GM21717 (cell line): ENCODE measurements at regions not wholly inside any gene's neighbourhood (a gene's known extent, or its start where the extent isn't known, plus 50 kb on each side); places are given as distances from the start of the nearest gene placed in this dataset.

Experiments used
- ATAC-seq: cut with Tn5 transposase; IDR thresholded peaks from one replicate; pipeline ENCODE4 v1.9.1; 2021; ENCODE audit warnings: mild to moderate bottlenecking, moderate library complexity; ENCODE audit not compliant: unreplicated experiment

DNA sequence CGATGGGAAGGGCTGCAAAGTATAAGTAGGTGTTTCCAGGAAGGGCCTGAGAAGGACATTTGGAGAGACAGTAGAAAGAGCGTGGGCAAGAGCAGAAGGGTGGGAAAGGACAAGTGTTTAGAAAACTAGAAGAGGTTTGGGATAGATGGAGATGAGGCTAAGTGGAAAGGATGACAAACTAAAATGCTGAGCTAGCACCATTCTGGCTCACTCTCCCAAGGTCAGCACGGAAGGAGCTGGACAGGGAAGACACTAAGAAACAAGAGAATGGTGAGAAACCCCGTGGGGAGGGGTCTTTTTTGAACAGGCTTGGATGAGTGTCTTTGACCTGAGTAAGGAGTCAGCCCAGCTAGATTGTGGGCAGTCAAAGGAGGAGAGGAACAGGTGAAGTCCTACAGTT lies 286.0 kb downstream of the CDK5RAP2 start:
- ATAC-seq = no peak

DNA sequence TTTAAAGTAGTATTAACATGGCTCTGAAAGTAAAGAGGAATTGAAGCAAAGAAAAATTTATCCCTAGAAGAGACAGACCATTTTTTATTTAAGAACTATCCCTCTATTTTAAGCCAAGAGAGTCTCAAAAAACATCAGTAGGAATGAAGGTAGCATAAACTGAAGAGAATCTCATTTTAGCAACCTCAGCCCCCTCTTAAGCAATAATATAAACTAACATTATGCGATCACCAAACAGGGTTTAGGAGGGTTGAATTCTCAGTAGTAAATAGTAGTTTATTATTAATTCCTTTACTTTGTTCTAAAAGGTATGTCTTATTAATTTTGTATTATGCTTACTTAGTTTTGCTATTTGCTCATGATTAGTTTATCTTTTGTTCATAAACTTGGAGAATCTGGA lies 287.4 kb downstream of the CDK5RAP2 start:
- no peak for ATAC-seq

GRCh38 chr9:120291050-120291449 lies 288.9 kb downstream of the CDK5RAP2 start:
- no peak for ATAC-seq

GRCh38 chr9:120289990-120290975 lies 289.7 kb downstream of the CDK5RAP2 start:
- no peak for ATAC-seq

DNA sequence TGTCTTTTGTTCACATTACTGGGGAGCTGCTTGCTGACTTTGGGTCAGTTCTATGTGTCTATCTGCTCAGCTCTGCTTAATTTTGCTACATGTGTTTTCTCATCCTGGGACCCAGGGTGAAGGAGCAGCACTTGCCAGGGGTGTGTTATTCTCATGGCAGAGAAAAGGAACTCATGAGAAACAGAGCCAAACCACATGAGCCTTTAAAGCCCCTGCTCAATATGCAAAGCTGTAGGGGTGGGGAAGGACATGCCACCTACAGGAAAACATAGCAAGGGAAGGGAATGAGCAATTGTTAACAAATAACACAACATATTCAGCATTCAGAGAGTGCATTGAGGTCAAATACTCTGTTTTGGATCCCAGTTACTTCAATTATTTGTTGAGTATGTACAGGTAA lies 290.9 kb downstream of the CDK5RAP2 start:
- ATAC-seq = no peak

GRCh38 chr9:120286530-120286929 lies 293.4 kb downstream of the CDK5RAP2 start:
- no peak for ATAC-seq

- no peak for ATAC-seq
These were observed 295.1 kb downstream of the CDK5RAP2 start for GRCh38 chr9:120284821-120285220.

GRCh38 chr9:120281665-120282064 lies 298.3 kb downstream of the CDK5RAP2 start:
- no peak for ATAC-seq

- ATAC-seq = no peak
These were observed 312.0 kb downstream of the CDK5RAP2 start for GRCh38 chr9:120267929-120268328.

GRCh38 chr9:120265791-120266190 lies 314.2 kb downstream of the CDK5RAP2 start:
- no peak for ATAC-seq

- no peak for ATAC-seq
These were observed 315.4 kb downstream of the CDK5RAP2 start for GRCh38 chr9:120264528-120264927.

DNA sequence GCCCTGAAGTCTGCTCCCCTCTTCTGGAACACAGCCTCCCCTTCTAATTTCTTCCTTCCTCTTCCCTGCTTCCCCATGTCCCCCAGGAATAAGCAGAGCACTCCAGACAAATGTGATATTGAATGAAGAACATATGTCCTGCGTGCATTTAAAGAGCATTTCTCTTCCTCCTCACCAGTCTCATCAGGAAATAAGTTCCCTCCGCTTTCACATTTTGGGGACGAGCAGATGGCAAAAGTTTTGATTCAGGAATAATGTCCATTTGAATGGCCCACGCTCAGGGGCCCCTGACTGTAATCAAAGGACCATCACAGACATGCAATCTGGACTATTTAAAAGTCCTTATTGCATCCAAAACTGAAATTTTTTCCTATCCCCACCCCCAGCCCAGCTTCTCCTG lies 316.1 kb downstream of the CDK5RAP2 start:
- ATAC-seq = no peak

DNA sequence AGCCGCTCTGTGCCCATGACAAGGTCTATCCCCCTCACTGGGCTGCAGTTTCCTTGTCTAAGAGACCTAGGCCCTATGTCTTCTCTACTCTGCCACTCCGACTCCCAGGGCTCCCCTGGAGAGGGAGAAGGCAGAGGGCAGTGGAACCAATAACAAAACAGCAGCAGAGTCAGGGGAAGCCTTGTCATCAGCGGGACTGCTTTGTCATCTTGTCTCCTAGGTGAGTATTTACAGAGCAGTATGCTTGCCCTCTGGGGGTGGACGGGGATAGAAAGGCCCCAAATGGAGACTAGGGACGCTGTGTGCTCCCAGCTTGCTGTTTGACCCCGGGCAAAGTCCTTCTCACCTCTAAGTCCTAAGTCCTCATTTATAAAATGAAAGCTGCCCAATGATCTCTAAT lies 318.5 kb downstream of the CDK5RAP2 start:
- no peak for ATAC-seq

- ATAC-seq = no peak
These were observed 320.9 kb downstream of the CDK5RAP2 start for GRCh38 chr9:120259100-120259499.

DNA sequence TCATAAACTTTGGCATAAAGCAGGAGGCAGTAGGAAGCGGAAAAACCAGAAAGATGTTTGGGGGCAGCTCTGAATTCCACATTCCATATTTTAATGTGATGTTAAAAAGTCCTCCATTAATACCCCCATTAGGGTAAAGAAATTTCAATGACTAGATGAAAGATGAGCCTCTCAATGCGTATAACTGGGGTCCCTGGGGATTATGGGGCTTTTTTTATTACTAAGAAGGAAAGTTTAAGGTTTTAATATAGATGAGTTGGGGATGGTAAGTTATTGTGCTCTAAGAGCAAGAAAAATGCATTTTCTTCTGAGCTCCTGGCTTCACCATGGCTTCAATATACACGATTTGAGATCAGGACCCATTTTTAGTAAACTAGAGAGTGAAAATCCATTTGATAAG lies 321.9 kb downstream of the CDK5RAP2 start:
- no peak for ATAC-seq

DNA sequence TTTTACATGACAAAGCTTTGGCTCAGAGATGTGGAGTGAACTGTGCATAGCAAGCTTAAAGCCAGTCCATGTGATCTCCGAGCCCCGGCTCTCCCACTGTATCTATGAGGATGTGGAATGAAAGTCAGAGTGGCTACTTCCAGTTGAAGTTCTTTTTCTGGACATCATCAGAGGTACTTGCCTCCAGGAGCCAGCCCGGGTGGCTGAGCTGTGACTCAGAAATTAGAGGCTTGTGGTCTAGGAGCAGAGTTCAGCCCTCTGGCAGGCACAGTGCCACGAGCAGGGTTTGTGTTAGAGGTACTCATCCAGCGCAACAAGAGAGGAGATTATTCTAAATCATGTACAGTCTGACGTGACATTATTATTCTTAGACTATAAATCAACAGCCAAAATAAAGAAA lies 322.5 kb downstream of the CDK5RAP2 start:
- no peak for ATAC-seq

GRCh38 chr9:120256146-120256545 lies 323.8 kb downstream of the CDK5RAP2 start:
- no peak for ATAC-seq

GRCh38 chr9:120252248-120252647 lies 327.7 kb downstream of the CDK5RAP2 start:
- ATAC-seq = no peak

DNA sequence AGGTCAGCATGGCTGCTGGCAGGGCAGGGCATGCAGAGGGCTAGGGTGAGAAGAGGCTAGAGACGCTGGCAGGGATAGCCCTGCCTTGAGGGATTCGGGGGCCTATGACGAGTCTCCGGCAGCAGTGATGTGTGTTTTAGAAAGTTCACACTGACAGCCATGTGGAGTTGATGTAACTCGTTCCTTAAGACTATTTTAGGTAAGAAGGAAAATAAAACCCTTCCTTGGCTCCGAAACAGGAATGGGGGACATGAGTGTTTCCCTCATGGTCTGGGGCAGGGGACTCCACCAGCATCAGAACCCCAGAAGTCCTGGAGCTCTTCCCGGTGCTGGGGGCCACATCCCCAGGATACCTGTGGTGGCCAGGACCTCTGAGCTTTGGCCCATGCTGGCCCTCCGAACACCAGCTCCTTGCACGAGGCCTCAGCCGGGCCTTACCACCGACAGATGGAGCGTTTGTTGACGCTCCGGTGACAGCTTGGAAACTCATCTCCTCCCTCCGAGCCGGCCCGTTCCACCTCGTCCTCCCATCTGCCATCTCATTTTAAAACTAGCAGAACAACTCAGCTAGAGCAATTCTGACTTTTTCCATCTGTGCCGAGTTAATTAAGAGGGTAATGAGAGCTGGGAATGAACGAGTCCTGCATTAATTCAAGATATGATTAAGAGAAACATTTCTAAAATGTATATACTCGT lies 337.7 kb downstream of the CDK5RAP2 start:
- ATAC-seq = no peak

DNA sequence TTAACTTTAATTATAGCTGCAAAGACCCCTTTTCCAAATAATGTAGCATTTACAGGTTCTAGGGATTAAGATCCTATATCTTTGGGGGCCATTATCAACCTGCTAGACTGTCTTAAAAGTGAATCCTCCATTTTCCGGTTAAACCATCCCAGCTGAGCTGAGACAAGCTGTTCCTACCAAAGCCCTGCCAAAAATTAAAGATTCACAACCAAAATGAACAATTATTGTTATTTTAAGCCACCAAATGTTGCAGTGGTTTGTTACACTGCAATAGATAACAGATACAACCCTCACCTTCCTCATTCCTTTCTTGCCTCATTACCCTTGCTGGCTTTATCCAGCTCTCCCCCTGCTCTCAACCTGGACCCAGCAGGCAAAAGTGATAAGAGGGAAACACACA lies 343.4 kb downstream of the CDK5RAP2 start:
- no peak for ATAC-seq

GRCh38 chr9:120235081-120235480 lies 344.9 kb downstream of the CDK5RAP2 start:
- no peak for ATAC-seq

DNA sequence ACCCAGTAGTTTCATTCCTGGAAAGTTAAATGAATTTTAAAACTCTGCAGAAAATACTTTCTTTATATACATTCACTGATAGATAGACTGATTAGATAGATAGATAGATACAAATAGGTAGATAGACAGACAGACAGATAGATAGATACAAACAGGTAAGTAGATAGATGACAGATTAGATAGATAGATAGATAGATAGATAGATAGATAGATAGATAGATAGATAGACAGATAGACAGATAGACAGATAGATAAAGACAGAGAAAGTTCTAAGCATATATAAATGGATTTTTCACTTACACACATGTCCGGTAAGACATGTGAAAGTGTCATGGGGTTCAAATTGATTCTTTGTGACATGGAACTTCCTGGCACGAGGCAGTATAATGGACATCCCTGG lies 349.7 kb downstream of the CDK5RAP2 start:
- ATAC-seq = no peak
